Jurkat, Clone E6-1 (cell line): ENCODE measurements at regions not wholly inside any gene's neighbourhood (a gene's known extent, or its start where the extent isn't known, plus 50 kb on each side); places are given as distances from the start of the nearest gene placed in this dataset.
A peak's percentile ranks its signal among the peaks of the same experiment; 100 is the strongest.
"Not testable (repeated sequence)": the region's sequence is repeated elsewhere in the genome, so short reads cannot be mapped to it uniquely, and the experiment has no call there.

Experiments
- DNase-seq: peaks from one replicate; pipeline ENCODE4 v3.0.0-alpha.2; 2011; ENCODE audit warnings: low read depth, low spot score
- H3K4me3 ChIP-seq: 2 replicates; pipeline ENCODE4 v1.5.1; 2011; ENCODE audit warnings: mild to moderate bottlenecking, low read length, control low read depth, moderate library complexity

- peak; percentile 61 for DNase-seq
- no peak overlapping the region for H3K4me3 ChIP-seq
Observed at GRCh38 chr14:53628732-53629430, 327.7 kb downstream of the BMP4 start.

DNA sequence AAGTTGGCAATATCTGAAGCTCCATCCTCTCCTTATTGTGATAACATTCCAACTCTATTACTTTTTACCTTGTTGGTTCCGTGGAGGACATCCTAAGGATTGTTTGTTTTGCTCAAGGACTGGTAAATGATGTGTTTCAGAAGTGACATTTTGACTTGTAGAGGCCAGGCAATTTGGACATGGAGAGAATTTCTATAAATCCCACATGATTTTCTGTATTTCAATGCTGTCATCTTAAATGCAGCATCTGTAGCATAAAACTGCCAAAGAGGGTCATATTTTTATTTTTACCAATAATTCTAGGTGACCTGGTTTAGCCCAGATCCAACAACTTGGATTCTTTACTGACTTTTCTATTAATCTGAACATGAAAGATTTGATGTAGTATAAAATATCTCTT, 328.4 kb downstream of the BMP4 start:
- DNase-seq, result no peak
- H3K4me3 ChIP-seq, result no peak overlapping the region

DNA sequence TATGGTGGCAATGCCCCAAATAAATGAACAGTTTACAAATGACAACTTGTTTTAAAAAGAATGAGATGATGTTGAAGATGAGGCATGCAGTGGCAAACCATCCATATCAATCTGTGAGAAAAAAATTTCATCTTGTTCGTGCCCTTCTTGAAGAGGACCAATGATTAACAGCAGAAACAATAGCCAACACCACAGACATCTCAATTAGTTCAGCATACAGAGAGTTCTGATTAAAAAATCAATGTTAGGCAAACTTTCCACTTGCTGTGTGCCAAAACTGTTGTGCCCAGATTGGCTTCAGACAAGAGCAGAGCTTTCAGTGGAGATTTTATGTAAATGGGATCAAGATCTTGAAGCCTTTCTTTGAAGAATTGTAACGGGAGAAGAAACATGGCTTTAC, 329.9 kb downstream of the BMP4 start:
- DNase-seq, result no peak
- no peak overlapping the region for H3K4me3 ChIP-seq

GRCh38 chr14:53622447-53622846, 334.2 kb downstream of the BMP4 start:
- no peak for DNase-seq
- H3K4me3 ChIP-seq, result no peak overlapping the region

DNA sequence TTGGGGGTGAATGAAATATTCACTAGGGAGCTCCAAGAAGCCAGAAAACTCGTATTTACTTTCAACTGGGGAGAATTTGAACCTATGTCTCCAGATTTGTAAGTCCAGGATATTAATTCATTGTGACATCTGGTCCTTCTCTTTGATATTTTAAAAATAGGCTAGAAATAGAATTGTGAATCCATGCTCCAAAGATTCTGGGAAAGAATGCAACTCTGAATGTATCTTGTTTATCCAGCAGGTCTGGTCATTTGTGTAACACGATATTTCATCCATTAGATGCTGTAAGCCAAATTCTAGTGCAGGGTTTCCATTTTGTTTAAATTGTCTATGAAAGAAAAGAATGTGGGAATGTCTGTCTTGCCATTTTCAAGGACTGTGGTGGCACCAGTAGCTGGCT, 334.7 kb downstream of the BMP4 start:
- H3K4me3 ChIP-seq, result no peak overlapping the region
- DNase-seq, result no peak

- DNase-seq, result no peak
- no peak overlapping the region for H3K4me3 ChIP-seq
Observed at GRCh38 chr14:53621433-53621832, 335.2 kb downstream of the BMP4 start.

GRCh38 chr14:53620890-53621289, 335.7 kb downstream of the BMP4 start:
- no peak overlapping the region for H3K4me3 ChIP-seq
- no peak for DNase-seq

- no peak for DNase-seq
Observed at GRCh38 chr14:53620317-53620716, 336.3 kb downstream of the BMP4 start.

DNA sequence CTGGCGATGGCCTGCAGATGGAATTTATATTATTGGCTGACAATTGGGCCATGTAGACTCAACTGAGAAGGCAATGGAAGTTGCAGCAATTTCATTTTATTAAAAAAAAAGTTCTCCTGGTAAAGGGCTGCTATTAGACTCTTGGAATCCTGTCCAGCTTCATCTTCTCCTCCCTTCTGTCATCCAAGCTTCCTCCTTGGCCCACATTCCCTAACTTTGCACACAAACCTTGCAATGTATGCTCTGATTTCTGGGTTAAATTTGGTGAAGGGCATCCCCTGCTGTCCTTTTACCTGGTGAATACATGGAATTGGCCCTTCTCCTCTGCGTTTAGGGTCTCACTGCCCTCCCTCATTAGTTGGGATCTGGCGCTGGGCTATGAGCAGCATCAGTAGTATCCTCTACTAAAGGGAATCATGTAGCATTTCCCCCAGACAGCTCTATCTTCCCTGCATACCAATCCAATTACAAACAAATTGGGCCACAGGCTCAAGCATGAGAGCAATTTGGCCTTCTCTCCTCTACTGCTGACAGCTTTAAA, 336.9 kb downstream of the BMP4 start:
- DNase-seq, result no peak
- H3K4me3 ChIP-seq, result no peak overlapping the region

More at GRCh38 chr14:53620317-53620716, 336.3 kb downstream of the BMP4 start:
- H3K4me3 ChIP-seq, result no peak overlapping the region

GRCh38 chr14:53616536-53616935, 340.1 kb downstream of the BMP4 start:
- DNase-seq, result not testable (repeated sequence)

DNA sequence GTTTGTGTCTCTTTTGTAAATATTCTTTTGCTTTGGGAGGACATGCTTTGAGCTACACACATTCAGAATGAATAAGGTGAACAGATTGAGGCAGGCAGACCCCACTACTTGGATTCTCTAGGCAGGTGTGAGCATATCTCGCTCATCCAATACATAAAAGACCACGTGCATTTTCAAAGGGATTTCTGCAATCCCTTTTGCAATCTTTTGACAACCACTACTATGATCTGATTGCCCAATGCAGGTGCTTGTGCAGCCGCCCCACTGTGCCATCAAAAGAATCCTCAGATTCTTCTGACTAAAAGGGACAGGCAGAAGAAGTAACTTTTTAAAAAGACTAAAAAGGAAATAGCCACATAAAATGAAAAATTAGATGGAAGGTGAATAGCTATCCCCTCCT, 341.4 kb downstream of the BMP4 start:
- DNase-seq, result peak; percentile 53
- H3K4me3 ChIP-seq, result no peak overlapping the region

More at GRCh38 chr14:53616536-53616935, 340.1 kb downstream of the BMP4 start:
- H3K4me3 ChIP-seq, result not testable (repeated sequence)

- peak; percentile 75 for DNase-seq
- peak overlapping the region; percentile 24 for H3K4me3 ChIP-seq
Observed at GRCh38 chr14:53613404-53614253, 343.0 kb downstream of the BMP4 start.

DNA sequence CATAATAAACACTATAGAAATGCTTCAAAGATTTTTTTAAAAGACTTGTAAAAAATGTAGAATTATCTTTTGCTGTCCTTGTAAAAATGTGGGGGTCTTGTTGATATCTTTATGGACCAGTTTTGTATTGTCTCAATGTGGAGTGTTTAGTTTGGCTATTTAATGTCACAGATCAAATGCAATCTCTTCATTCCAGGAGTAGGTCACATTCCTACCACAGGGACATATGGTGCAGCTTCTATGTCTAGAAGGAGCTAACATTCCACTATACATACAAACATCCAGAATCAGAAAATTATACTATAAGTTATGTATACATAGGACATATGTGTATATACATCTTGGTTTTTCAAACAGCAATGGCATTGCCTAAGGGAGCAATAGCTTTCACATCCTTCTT, 345.7 kb downstream of the BMP4 start:
- no peak overlapping the region for H3K4me3 ChIP-seq
- no peak for DNase-seq

- DNase-seq, result no peak
- H3K4me3 ChIP-seq, result no peak overlapping the region
Observed at GRCh38 chr14:53609009-53609408, 347.6 kb downstream of the BMP4 start.

GRCh38 chr14:53608369-53608768, 348.3 kb downstream of the BMP4 start:
- H3K4me3 ChIP-seq, result no peak overlapping the region
- DNase-seq, result no peak

- no peak overlapping the region for H3K4me3 ChIP-seq
- DNase-seq, result no peak
Observed at GRCh38 chr14:53606203-53606602, 350.4 kb downstream of the BMP4 start.

DNA sequence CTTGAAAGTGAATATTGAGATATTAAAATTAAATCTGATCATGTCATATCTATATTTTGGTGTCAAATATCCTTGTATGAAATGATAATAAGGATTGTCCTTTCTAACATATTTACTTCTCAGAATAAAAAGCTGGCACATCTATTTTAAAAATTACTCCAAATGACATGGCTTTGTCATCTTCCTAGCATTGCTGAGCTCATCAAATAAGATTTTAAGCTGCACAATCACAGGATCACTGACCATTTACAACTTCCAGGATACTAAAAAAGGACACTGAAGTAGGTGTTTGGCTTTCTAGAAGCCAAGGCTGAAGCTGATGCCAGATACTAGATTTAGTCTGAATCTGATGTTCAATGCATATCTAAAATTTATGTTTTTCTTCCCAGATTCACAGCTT, 351.1 kb downstream of the BMP4 start:
- DNase-seq, result no peak
- H3K4me3 ChIP-seq, result no peak overlapping the region

DNA sequence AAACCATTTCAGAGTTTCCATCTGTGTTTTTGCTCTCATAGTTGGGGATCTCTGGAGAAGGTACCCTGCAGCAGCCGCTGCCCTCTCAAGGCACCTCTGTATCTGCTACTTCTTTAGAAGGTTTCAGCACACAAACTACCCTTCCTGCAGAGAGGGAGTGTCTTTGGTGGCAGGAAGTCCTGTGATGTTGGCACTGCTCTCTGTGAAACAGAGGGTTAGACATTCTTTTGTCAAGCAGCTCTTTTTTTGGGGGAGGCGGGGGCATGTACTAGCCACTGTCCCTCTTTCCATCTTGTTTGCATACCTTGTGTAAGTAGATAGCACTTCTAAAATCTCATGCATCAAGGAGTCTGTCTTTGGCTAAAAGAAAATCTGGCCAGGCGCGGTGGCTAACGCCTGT, 352.6 kb downstream of the BMP4 start:
- no peak overlapping the region for H3K4me3 ChIP-seq
- DNase-seq, result peak; percentile 52

DNA sequence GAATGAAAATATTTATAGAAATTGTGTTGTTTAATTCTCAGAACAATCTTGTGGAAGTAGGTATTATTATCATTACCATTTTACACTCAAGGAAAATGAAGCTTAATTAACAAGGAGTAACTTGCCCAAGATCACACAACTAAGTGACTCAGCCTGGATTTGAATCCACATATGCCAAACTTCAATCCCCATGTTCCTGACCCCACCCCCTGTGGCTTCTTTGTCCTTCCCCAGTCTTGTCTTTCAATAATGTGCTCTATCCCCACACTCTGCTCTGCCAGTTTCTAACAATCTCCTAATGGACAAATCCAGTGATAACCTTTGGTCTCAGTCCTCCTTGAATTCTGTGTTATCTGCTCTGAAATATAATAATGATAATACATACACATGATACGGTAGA, 355.2 kb downstream of the BMP4 start:
- no peak for DNase-seq
- H3K4me3 ChIP-seq, result no peak overlapping the region

GRCh38 chr14:53599221-53599945, 357.2 kb downstream of the BMP4 start:
- no peak overlapping the region for H3K4me3 ChIP-seq
- DNase-seq, result no peak
